ENCODE measurements at regions not wholly inside any gene's neighbourhood (a gene's known extent, or its start where the extent isn't known, plus 50 kb on each side); places are given as distances from the start of the nearest gene placed in this dataset.
"Not testable (repeated sequence)": the region's sequence is repeated elsewhere in the genome, so short reads cannot be mapped to it uniquely, and the experiment has no call there.

GRCh38 chr5:101153526-101153925 is 250.4 kb upstream of the ST8SIA4 start:
- FAIRE-seq = no peak

- no peak for FAIRE-seq
Measured at GRCh38 chr5:101143526-101143925, 240.4 kb upstream of the ST8SIA4 start.

GRCh38 chr5:101142102-101142501 is 239.0 kb upstream of the ST8SIA4 start:
- FAIRE-seq = no peak

GRCh38 chr5:101136454-101136853 is 233.4 kb upstream of the ST8SIA4 start:
- FAIRE-seq = no peak

GRCh38 chr5:101123363-101123762 is 220.3 kb upstream of the ST8SIA4 start:
- no peak for FAIRE-seq

GRCh38 chr5:101112645-101113044 is 209.6 kb upstream of the ST8SIA4 start:
- FAIRE-seq = no peak

- no peak for FAIRE-seq
Measured at GRCh38 chr5:101103874-101104273, 200.8 kb upstream of the ST8SIA4 start.

GRCh38 chr5:101102506-101102905 is 199.4 kb upstream of the ST8SIA4 start:
- no peak for FAIRE-seq

- no peak for FAIRE-seq
Measured at GRCh38 chr5:101091902-101092301, 188.8 kb upstream of the ST8SIA4 start.

- no peak for FAIRE-seq
Measured at GRCh38 chr5:101084353-101084752, 181.3 kb upstream of the ST8SIA4 start.

GRCh38 chr5:101080462-101081240 is 177.6 kb upstream of the ST8SIA4 start:
- no peak for FAIRE-seq

- no peak for FAIRE-seq
Measured at GRCh38 chr5:101068298-101068697, 165.2 kb upstream of the ST8SIA4 start.

- FAIRE-seq = no peak
Measured at GRCh38 chr5:101067429-101067828, 164.3 kb upstream of the ST8SIA4 start.

GRCh38 chr5:101062902-101063301 is 159.8 kb upstream of the ST8SIA4 start:
- FAIRE-seq = no peak

GRCh38 chr5:101047181-101047580 is 144.1 kb upstream of the ST8SIA4 start:
- FAIRE-seq = no peak

- FAIRE-seq = no peak
Measured at GRCh38 chr5:101045689-101046088, 142.6 kb upstream of the ST8SIA4 start.

GRCh38 chr5:101040002-101040401 is 136.9 kb upstream of the ST8SIA4 start:
- not testable (repeated sequence) for FAIRE-seq

- no peak for FAIRE-seq
Measured at GRCh38 chr5:101036778-101037177, 133.7 kb upstream of the ST8SIA4 start.

- FAIRE-seq = no peak
Measured at GRCh38 chr5:101035425-101035824, 132.3 kb upstream of the ST8SIA4 start.

- no peak for FAIRE-seq
Measured at GRCh38 chr5:101024299-101024698, 121.2 kb upstream of the ST8SIA4 start.

- FAIRE-seq = no peak
Measured at GRCh38 chr5:101018299-101018698, 115.2 kb upstream of the ST8SIA4 start.

- no peak for FAIRE-seq
Measured at GRCh38 chr5:101012880-101013279, 109.8 kb upstream of the ST8SIA4 start.

- FAIRE-seq = no peak
Measured at GRCh38 chr5:101009758-101010519, 106.9 kb upstream of the ST8SIA4 start.

GRCh38 chr5:100992354-100992753 is 89.3 kb upstream of the ST8SIA4 start:
- no peak for FAIRE-seq
